ENCODE measurements at regions not wholly inside any gene's neighbourhood (a gene's known extent, or its start where the extent isn't known, plus 50 kb on each side); places are given as distances from the start of the nearest gene placed in this dataset.

- no peak for TF ChIP-seq CTCF (conservative IDR thresholded peaks at IDR 0.05; ENCODE audit: control insufficient read depth, insufficient read depth, low read depth, low read length)
- no peak overlapping the region for H3K4me3 ChIP-seq (ENCODE audit: control insufficient read depth, low read depth, low read length)
These were observed 143.9 kb upstream of the ZNF366 start for GRCh38 chr5:72651109-72651508.

GRCh38 chr5:72649449-72649848 is 142.2 kb upstream of the ZNF366 start:
- no peak for TF ChIP-seq CTCF (conservative IDR thresholded peaks at IDR 0.05; ENCODE audit: control insufficient read depth, insufficient read depth, low read depth, low read length)
- DNase-seq (ENCODE audit: low read depth) = peak; percentile 62
- no peak overlapping the region for H3K4me3 ChIP-seq (ENCODE audit: control insufficient read depth, low read depth, low read length)

More at GRCh38 chr5:72651109-72651508, 143.9 kb upstream of the ZNF366 start:
- no peak for DNase-seq (ENCODE audit: low read depth)

GRCh38 chr5:72648480-72648879 is 141.3 kb upstream of the ZNF366 start:
- no peak overlapping the region for H3K4me3 ChIP-seq (ENCODE audit: control insufficient read depth, low read depth, low read length)
- TF ChIP-seq CTCF (conservative IDR thresholded peaks at IDR 0.05; ENCODE audit: control insufficient read depth, insufficient read depth, low read depth, low read length) = no peak
- DNase-seq (ENCODE audit: low read depth) = peak; percentile 69

GRCh38 chr5:72647806-72648205 is 140.6 kb upstream of the ZNF366 start:
- no peak for DNase-seq (ENCODE audit: low read depth)
- no peak for TF ChIP-seq CTCF (conservative IDR thresholded peaks at IDR 0.05; ENCODE audit: control insufficient read depth, insufficient read depth, low read depth, low read length)
- no peak overlapping the region for H3K4me3 ChIP-seq (ENCODE audit: control insufficient read depth, low read depth, low read length)

GRCh38 chr5:72646246-72646866 is 139.1 kb upstream of the ZNF366 start:
- no peak for DNase-seq (ENCODE audit: low read depth)
- no peak for TF ChIP-seq CTCF (conservative IDR thresholded peaks at IDR 0.05; ENCODE audit: control insufficient read depth, insufficient read depth, low read depth, low read length)
- no peak overlapping the region for H3K4me3 ChIP-seq (ENCODE audit: control insufficient read depth, low read depth, low read length)

- TF ChIP-seq CTCF (conservative IDR thresholded peaks at IDR 0.05; ENCODE audit: control insufficient read depth, insufficient read depth, low read depth, low read length) = no peak
- H3K4me3 ChIP-seq (ENCODE audit: control insufficient read depth, low read depth, low read length) = no peak overlapping the region
- DNase-seq (ENCODE audit: low read depth) = no peak
These were observed 138.0 kb upstream of the ZNF366 start for GRCh38 chr5:72645064-72645846.
